WTC11 (cell line): ENCODE measurements at regions not wholly inside any gene's neighbourhood (a gene's known extent, or its start where the extent isn't known, plus 50 kb on each side); places are given as distances from the start of the nearest gene placed in this dataset.

Experiments
- CREB1 ChIP-seq: sonication (generic); formaldehyde crosslinking; IDR thresholded peaks from 2 replicates; pipeline ENCODE4 v1.8.0; 2023; ENCODE audit warnings: mild to moderate bottlenecking, missing genetic modification reagents
- CTCF ChIP-seq: fragments of 200-600 bp; IDR thresholded peaks from 2 replicates; pipeline ENCODE4 v1.8.0; 2022; ENCODE audit warnings: antibody characterized with exemption
- MLX ChIP-seq: sonication (generic); formaldehyde crosslinking; IDR thresholded peaks from 2 replicates; pipeline ENCODE4 v1.8.1; 2023; ENCODE audit warnings: mild to moderate bottlenecking, missing genetic modification reagents, moderate library complexity
- PREB ChIP-seq: sonication (generic); formaldehyde crosslinking; IDR thresholded peaks from 2 replicates; pipeline ENCODE4 v1.8.1; 2022; ENCODE audit warnings: mild to moderate bottlenecking, missing genetic modification reagents, moderate library complexity, borderline replicate concordance
- STAT6 ChIP-seq: sonication (generic); formaldehyde crosslinking; conservative IDR thresholded peaks from 2 replicates; pipeline ENCODE4 v1.8.1; 2023; ENCODE audit warnings: mild to moderate bottlenecking, low read depth, missing genetic modification reagents, moderate library complexity
- TF ChIP-seq, protein P1 (sequence below): sonication (generic); formaldehyde crosslinking; IDR thresholded peaks from 2 replicates; pipeline ENCODE4 v1.8.1; 2023; ENCODE audit warnings: mild to moderate bottlenecking, missing genetic modification reagents, moderate library complexity
- TF ChIP-seq, protein P2 (sequence below): sonication (generic); formaldehyde crosslinking; IDR thresholded peaks from 2 replicates; pipeline ENCODE4 v1.8.0; 2022; ENCODE audit warnings: mild to moderate bottlenecking, missing genetic modification reagents

GRCh38 chr5:136802383-136802782 is 437.0 kb upstream of the TRPC7 start:
- TF ChIP-seq MLX (no peak), CTCF (no peak), PREB (CRISPR knock-in tag) (no peak), CREB1 (CRISPR knock-in tag) (no peak), STAT6 (CRISPR knock-in tag) (no peak)
- TF ChIP-seq, protein P1, sequence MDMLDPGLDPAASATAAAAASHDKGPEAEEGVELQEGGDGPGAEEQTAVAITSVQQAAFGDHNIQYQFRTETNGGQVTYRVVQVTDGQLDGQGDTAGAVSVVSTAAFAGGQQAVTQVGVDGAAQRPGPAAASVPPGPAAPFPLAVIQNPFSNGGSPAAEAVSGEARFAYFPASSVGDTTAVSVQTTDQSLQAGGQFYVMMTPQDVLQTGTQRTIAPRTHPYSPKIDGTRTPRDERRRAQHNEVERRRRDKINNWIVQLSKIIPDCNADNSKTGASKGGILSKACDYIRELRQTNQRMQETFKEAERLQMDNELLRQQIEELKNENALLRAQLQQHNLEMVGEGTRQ (CRISPR knock-in tag), result no peak
- TF ChIP-seq, protein P2, sequence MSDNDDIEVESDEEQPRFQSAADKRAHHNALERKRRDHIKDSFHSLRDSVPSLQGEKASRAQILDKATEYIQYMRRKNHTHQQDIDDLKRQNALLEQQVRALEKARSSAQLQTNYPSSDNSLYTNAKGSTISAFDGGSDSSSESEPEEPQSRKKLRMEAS (CRISPR knock-in tag), result no peak
